BE2C (cell line): ENCODE measurements at regions not wholly inside any gene's neighbourhood (a gene's known extent, or its start where the extent isn't known, plus 50 kb on each side); places are given as distances from the start of the nearest gene placed in this dataset.

Experiments
- DNase-seq: peaks from one replicate; pipeline ENCODE4 v3.0.0-alpha.2; 2020
- H3K27me3 ChIP-seq: fragments of 250-450 bp; sonication (Bioruptor Pico); 2 replicates; pipeline ENCODE4 v1.5.1; 2020; ENCODE audit warnings: mild to moderate bottlenecking
- H3K36me3 ChIP-seq: fragments of 250-450 bp; sonication (Bioruptor Pico); 2 replicates; pipeline ENCODE4 v1.5.1; 2020; ENCODE audit warnings: mild to moderate bottlenecking
- H3K4me1 ChIP-seq: fragments of 250-450 bp; sonication (Bioruptor Pico); 2 replicates; pipeline ENCODE4 v1.5.1; 2020
- H3K4me3 ChIP-seq: 2 replicates; pipeline ENCODE4 v1.5.1; 2011; ENCODE audit warnings: low read depth, low read length
- H3K9me3 ChIP-seq: fragments of 250-450 bp; sonication (Bioruptor Pico); 2 replicates; pipeline ENCODE4 v1.5.1; 2020
- CTCF ChIP-seq: IDR thresholded peaks from 2 replicates; pipeline ENCODE4 v1.5.1; 2012; ENCODE audit warnings: mild to moderate bottlenecking, low read depth, low read length

GRCh38 chr9:88706193-88707113, 171.5 kb downstream of the NXNL2 start:
- peaks cover 11% of the 10 kb centered on the region for H3K4me1 ChIP-seq
- no peaks in the 10 kb centered on the region for H3K36me3 ChIP-seq
- H3K4me3 ChIP-seq = no peak overlapping the region
- no peaks in the 10 kb centered on the region for H3K27me3 ChIP-seq
- H3K9me3 ChIP-seq = no peaks in the 10 kb centered on the region
- peak; percentile 62 for DNase-seq
- TF ChIP-seq CTCF = no peak

- Histone ChIP-seq H3K27me3 (no peaks in the 10 kb centered on the region), H3K9me3 (no peaks in the 10 kb centered on the region), H3K4me1 (peaks cover 11% of the 10 kb centered on the region), H3K4me3 (no peak overlapping the region), H3K36me3 (no peaks in the 10 kb centered on the region)
- DNase-seq = no peak
- TF ChIP-seq CTCF = no peak
Measured at GRCh38 chr9:88710449-88710848, 175.5 kb downstream of the NXNL2 start.

- H3K4me3 ChIP-seq = no peak overlapping the region
- H3K27me3 ChIP-seq = no peaks in the 10 kb centered on the region
- peaks cover 7% of the 10 kb centered on the region for H3K4me1 ChIP-seq
- no peak for DNase-seq
- H3K36me3 ChIP-seq = no peaks in the 10 kb centered on the region
- no peak for TF ChIP-seq CTCF
- H3K9me3 ChIP-seq = no peaks in the 10 kb centered on the region
Measured at GRCh38 chr9:88711719-88712118, 176.7 kb downstream of the NXNL2 start.

GRCh38 chr9:88712484-88712883, 177.5 kb downstream of the NXNL2 start:
- no peak for DNase-seq
- Histone ChIP-seq H3K9me3 (no peaks in the 10 kb centered on the region), H3K36me3 (no peaks in the 10 kb centered on the region), H3K27me3 (no peaks in the 10 kb centered on the region), H3K4me1 (peaks cover 1% of the 10 kb centered on the region; the same call in 1 of the 2 replicates), H3K4me3 (no peak overlapping the region)
- TF ChIP-seq CTCF = no peak

GRCh38 chr9:88713010-88713409, 178.0 kb downstream of the NXNL2 start:
- Histone ChIP-seq H3K4me1 (no peaks in the 10 kb centered on the region), H3K4me3 (no peak overlapping the region), H3K9me3 (no peaks in the 10 kb centered on the region), H3K27me3 (no peaks in the 10 kb centered on the region), H3K36me3 (no peaks in the 10 kb centered on the region)
- DNase-seq = no peak
- TF ChIP-seq CTCF = no peak

GRCh38 chr9:88716596-88717290, 181.8 kb downstream of the NXNL2 start:
- no peak overlapping the region for H3K4me3 ChIP-seq
- no peaks in the 10 kb centered on the region for H3K4me1 ChIP-seq
- no peaks in the 10 kb centered on the region for H3K27me3 ChIP-seq
- no peaks in the 10 kb centered on the region for H3K9me3 ChIP-seq
- DNase-seq = no peak
- no peaks in the 10 kb centered on the region for H3K36me3 ChIP-seq
- TF ChIP-seq CTCF = no peak
